GM12891 (cell line): ENCODE measurements at regions not wholly inside any gene's neighbourhood (a gene's known extent, or its start where the extent isn't known, plus 50 kb on each side); places are given as distances from the start of the nearest gene placed in this dataset.

Experiments used
- DNase-seq: peaks from one replicate; pipeline ENCODE4 v3.0.0; 2011; ENCODE audit warnings: low spot score; ENCODE audit not compliant: insufficient read length
- FAIRE-seq: peaks from 2 replicates; lab custom pipeline; 2011; peaks lifted over from hg19 to GRCh38; lab: Jason Lieb, UNC
- PAX5 ChIP-seq: IDR thresholded peaks from 2 replicates; pipeline ENCODE4 v1.6.1; 2011; ENCODE audit warnings: low read length, moderate library complexity, mild to moderate bottlenecking; ENCODE audit not compliant: insufficient read depth, severe bottlenecking
- POLR2A ChIP-seq: IDR thresholded peaks from 2 replicates; pipeline ENCODE4 v1.6.1; 2011; ENCODE audit warnings: low read depth, low read length, control low read depth
- POLR2AphosphoS5 ChIP-seq: IDR thresholded peaks from 2 replicates; pipeline ENCODE4 v1.6.1; 2011; ENCODE audit warnings: low read depth, low read length, control low read depth
- POU2F2 ChIP-seq: IDR thresholded peaks from 2 replicates; pipeline ENCODE4 v1.6.1; 2011; ENCODE audit warnings: low read depth, mild to moderate bottlenecking, control low read depth, low read length, moderate library complexity
- SPI1 ChIP-seq: IDR thresholded peaks from 2 replicates; pipeline ENCODE4 v1.6.1; 2011; ENCODE audit warnings: low read depth, low read length, control low read depth
- TAF1 ChIP-seq: IDR thresholded peaks from 2 replicates; pipeline ENCODE4 v1.6.1; 2011; ENCODE audit warnings: low read depth, low read length, control low read depth

DNA sequence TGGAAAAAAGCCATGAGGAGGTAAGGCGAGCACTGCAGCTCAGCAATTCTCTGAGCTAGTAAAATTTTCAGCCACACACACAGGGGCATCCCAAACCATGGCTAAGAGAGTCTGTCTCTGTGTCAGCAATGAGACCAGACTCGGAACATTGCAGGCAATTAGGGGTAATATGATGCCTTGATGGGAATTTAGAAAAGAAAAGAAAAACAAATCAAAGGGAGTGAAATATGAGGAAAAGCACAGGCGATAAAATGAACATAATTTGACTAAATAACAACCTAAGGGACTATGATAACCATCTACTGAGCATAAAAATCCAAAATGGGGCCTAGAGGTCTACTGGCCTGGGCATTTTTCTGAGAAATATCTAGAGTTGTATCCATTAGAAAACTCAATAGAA lies 546.0 kb upstream of the PSMD7 start:
- DNase-seq (no peak), FAIRE-seq (no peak)
- TF ChIP-seq SPI1 (no peak), POLR2A (no peak), POLR2AphosphoS5 (no peak), PAX5 (no peak), TAF1 (no peak), POU2F2 (no peak)

DNA sequence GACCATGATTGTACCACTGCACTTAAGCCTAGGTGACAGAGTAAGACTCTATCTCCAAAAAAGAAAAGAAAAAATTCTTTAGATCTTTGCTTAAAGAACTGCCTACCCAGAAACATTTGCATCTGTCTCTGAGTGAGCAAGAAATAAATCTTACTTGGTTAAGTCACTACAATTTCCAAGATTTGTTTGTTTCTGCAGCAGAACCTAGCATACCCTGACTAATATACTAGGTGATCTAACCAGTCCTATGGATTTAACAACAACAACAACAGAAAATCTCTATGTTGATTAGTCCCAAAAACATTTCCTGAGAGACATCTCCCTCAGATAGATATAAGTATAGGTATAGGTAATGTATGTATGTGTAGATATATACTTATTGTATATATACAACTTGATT lies 549.3 kb upstream of the PSMD7 start:
- TF ChIP-seq TAF1 = no peak
- no peak for TF ChIP-seq POU2F2
- TF ChIP-seq PAX5 = no peak
- TF ChIP-seq POLR2AphosphoS5 = no peak
- TF ChIP-seq SPI1 = no peak
- no peak for TF ChIP-seq POLR2A
- DNase-seq = no peak
- FAIRE-seq = no peak

GRCh38 chr16:73746554-73746953 lies 550.1 kb upstream of the PSMD7 start:
- DNase-seq = no peak
- TF ChIP-seq TAF1 (no peak), POLR2A (no peak), SPI1 (no peak), POLR2AphosphoS5 (no peak), PAX5 (no peak), POU2F2 (no peak)
- no peak for FAIRE-seq

DNA sequence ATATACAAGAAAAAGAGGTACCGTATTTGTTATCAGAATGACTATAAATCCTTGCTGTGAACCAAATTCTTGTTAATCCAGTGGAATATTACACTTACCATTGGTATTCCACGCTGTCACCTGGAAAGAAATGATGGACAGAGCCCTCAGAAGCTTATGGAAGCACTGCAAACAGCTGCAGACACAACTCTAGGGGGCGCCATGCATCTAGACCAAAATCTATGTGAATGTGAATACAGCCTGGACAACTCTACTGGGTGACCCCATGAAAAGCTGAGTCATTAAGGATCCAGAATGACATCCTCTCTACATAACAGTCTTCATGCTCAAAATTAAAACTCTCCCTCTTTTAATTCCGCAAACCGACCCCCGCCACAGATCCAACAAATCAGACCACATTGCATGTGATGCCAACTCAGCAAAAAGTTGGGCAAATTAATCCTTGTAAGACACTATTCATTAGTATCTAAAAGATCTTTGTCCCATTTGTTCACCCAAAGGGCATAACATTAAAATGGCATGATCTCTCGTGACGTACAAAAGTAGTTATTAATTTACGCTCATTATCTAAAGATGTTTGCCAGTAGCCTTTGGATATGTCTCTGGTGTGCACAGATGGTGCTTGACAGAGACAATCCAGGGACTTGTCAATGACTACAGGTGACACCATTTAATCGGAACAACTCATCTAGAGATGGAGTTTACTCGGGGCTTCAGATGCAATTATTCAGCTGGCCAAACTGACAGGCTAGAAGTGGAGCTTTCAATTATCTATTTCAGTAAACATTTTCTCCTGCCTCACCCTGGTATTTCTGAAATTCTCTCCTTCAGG lies 552.7 kb upstream of the PSMD7 start:
- FAIRE-seq (no peak), DNase-seq (no peak)
- TF ChIP-seq POLR2A (no peak), TAF1 (no peak), PAX5 (no peak), POLR2AphosphoS5 (no peak), POU2F2 (no peak), SPI1 (no peak)

DNA sequence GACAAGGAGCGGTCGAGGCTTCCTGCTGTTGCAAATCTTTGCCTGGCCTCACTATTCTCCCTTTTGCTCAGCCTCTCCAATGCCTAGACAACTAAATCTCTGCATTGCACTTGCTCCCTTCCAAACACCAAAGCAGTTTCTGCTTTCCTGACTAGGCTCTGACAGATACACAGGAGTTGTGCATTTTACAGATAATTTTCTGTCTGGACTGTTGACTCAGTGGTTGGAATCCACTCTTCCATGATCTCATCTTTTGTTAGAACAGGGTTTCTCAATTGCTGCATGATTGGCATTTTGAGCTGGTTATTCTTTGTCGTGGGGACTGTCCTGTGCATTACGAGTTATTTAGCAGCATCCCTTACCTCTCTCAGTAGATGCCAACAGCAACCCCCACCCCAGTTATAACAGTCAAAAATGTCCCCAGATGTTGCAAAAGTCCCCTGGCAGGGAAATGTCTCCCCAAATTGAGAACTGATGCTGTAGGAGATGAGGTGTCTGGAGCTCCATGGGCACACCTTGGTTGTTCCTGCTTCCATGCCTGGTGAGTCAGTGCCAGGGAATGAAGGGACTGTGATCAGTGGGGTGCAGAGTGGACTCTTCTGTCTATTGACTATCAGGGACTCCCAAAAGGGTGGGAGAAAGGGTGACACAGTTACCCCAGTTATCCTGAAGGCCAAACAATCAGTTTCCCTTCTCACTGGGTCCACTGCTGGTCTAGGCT lies 557.4 kb upstream of the PSMD7 start:
- DNase-seq (no peak), FAIRE-seq (no peak)
- no peak for TF ChIP-seq TAF1
- TF ChIP-seq PAX5 = no peak
- no peak for TF ChIP-seq POLR2AphosphoS5
- no peak for TF ChIP-seq POLR2A
- no peak for TF ChIP-seq SPI1
- TF ChIP-seq POU2F2 = no peak

DNA sequence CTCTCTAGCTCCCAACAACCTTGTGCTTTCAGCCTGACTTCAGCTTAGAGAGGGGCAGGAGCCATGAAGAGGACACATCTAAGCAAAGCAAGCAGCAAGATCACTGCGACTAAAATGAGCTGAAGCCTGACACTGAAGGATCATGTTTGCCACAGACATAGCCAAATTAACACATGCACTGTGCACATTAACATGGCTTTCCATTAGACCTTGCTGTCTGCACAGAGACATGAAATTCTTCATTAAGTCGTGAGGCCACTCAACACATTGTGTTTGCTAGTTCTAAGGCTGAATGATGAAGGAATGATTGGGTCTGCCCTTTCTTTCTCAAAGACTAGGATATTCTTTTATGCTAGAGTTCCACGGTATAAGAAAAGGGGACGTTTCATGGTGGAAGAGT lies 558.3 kb upstream of the PSMD7 start:
- DNase-seq (no peak), FAIRE-seq (no peak)
- TF ChIP-seq POLR2A (no peak), SPI1 (no peak)

DNA sequence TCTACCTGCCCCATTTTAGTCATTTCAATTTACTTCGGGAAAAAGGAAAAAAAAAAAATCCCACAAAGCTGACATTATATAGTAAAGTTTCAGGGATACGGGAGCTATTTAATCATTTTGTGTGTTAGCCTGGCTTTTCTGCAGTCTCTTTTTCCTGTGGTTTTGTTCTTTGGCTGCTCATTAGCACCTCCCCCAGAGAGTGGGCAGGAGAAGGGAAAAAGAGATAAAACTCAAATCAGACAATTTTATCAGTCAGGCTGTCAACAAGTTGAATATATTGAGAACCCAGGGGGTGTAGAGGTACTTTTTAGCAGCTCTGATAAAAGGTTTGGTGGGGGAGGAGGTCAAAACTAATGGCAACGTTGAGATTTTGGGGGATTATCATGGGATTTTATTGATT lies 559.0 kb upstream of the PSMD7 start:
- no peak for FAIRE-seq
- DNase-seq = no peak
- TF ChIP-seq TAF1 = no peak
- no peak for TF ChIP-seq PAX5
- TF ChIP-seq POLR2A = no peak
- TF ChIP-seq SPI1 = no peak
- no peak for TF ChIP-seq POLR2AphosphoS5
- TF ChIP-seq POU2F2 = no peak

GRCh38 chr16:73735954-73736353 lies 560.7 kb upstream of the PSMD7 start:
- DNase-seq (no peak), FAIRE-seq (no peak)
- no peak for TF ChIP-seq SPI1
- no peak for TF ChIP-seq TAF1
- no peak for TF ChIP-seq POU2F2
- TF ChIP-seq POLR2AphosphoS5 = no peak
- no peak for TF ChIP-seq POLR2A
- no peak for TF ChIP-seq PAX5

DNA sequence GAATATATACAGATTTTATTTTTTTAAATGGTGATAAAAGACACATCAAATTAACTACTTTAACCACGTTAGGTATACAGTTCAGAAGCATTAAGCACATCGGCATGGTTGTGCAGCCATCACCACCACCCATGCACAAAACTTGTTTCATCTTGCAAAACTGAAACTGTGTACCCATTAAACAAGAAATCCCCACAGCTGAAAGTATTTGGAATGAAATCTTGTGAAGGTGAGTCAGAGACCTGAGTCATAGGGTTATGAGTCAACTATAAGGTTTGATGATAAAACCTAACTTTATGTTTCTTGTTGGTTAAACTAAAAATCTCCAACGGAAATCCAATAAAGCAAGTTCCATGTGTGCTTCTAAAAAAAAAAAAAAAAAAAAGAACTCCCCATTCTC lies 561.6 kb upstream of the PSMD7 start:
- no peak for DNase-seq
- TF ChIP-seq POLR2A (no peak), PAX5 (no peak), TAF1 (no peak), POLR2AphosphoS5 (no peak), POU2F2 (no peak), SPI1 (no peak)
- no peak for FAIRE-seq

- DNase-seq (no peak), FAIRE-seq (no peak)
- TF ChIP-seq PAX5 (no peak), SPI1 (no peak), POU2F2 (no peak), POLR2A (no peak), TAF1 (no peak)
Measured at GRCh38 chr16:73732681-73733080, 563.9 kb upstream of the PSMD7 start.

DNA sequence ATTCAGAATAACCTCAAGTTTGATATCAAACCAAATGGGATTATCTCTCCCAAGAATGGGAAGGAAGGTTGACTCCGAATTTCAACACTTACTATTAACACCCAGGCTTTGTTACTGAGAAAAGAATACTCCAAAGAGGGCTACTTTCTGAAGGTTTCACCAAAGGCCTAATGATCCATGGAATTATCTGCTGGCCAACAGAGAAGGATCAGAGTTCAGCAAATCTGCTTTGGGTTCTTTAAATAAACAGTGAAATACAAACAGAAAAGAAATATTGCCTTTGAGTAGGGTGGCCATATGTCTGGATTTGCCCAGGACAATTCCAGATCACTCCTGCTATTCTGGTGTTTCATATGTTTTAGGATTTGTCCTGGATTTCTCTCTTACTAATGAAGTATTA lies 564.5 kb upstream of the PSMD7 start:
- TF ChIP-seq TAF1 = no peak
- no peak for TF ChIP-seq SPI1
- TF ChIP-seq POU2F2 = no peak
- FAIRE-seq (no peak), DNase-seq (no peak)
